Body of pancreas (tissue), 4 donors: ENCODE measurements at regions not wholly inside any gene's neighbourhood (a gene's known extent, or its start where the extent isn't known, plus 50 kb on each side); places are given as distances from the start of the nearest gene placed in this dataset.
A peak's percentile ranks its signal among the peaks of the same experiment; 100 is the strongest.

Experiments used
- ATAC-seq: fragments of 150-250 bp; one replicate; pipeline ENCODE4 v1.9.1; 2016
- DNase-seq, 4 donors: peaks; one replicate each; pipeline ENCODE4 v3.0.0-alpha.2; 2019
- H3K27ac ChIP-seq, 4 donors: fragments of 200-600 bp; sonication (generic); 1 replicate in 3 of 4; 2 replicates in 1 of 4; pipeline versions ENCODE4 v1.5.1 to v1.6.1; 2016 to 2019; ENCODE audit warnings: mild to moderate bottlenecking in 1 of 4, mixed read lengths in 1 of 4, moderate library complexity in 1 of 4
- H3K27me3 ChIP-seq, 2 donors: fragments of 200-600 bp; sonication (generic); one replicate each; pipeline ENCODE4 v1.6.0; 2016; ENCODE audit warnings: mild to moderate bottlenecking in 1 of 2
- H3K36me3 ChIP-seq, 2 donors: fragments of 200-600 bp; sonication (generic); replicated peaks in 1 of 2; 2 replicates each; pipeline ENCODE4 v1.5.1; 2016; ENCODE audit warnings: low read depth in 2 of 2; ENCODE audit not compliant: insufficient read depth in 1 of 2
- H3K4me1 ChIP-seq: fragments of 200-600 bp; sonication (generic); one replicate; pipeline ENCODE4 v1.6.0; 2016
- H3K4me3 ChIP-seq, 2 donors: fragments of 200-600 bp; sonication (generic); 1 replicate in 1 of 2; 2 replicates in 1 of 2; pipeline ENCODE4 v1.5.1; 2016 to 2019
- H3K9me3 ChIP-seq, 3 donors: fragments of 200-600 bp; sonication (generic); 1 replicate in 2 of 3; 2 replicates in 1 of 3; pipeline ENCODE4 v1.5.1; 2016
- CTCF ChIP-seq, 7 experiments: fragments of 450-650 bp in 4 of 7; fragments of 200-600 bp in 3 of 7; sonication (generic) in 3 of 7; IDR thresholded peaks; one replicate each; pipeline ENCODE4 v1.5.1; 2016 to 2019; ENCODE audit warnings: antibody characterized with exemption in 7 of 7
- POLR2A ChIP-seq, 3 donors: fragments of 450-650 bp; IDR thresholded peaks; one replicate each; pipeline ENCODE4 v1.6.1; 2016; ENCODE audit warnings: antibody characterized with exemption in 3 of 3, mild to moderate bottlenecking in 2 of 3
- WGBS, 2 donors: methylation state at CpG; one replicate each; pipeline ENCODE4 v1.1.5; 2017; 5-methylcytosine and 5-hydroxymethylcytosine counted together
- intact Hi-C: fragments of 100-400 bp; cut with DNase I; formaldehyde crosslinking; loops from one replicate; pipeline ENCODE4 v1.15.1; 2023

DNA sequence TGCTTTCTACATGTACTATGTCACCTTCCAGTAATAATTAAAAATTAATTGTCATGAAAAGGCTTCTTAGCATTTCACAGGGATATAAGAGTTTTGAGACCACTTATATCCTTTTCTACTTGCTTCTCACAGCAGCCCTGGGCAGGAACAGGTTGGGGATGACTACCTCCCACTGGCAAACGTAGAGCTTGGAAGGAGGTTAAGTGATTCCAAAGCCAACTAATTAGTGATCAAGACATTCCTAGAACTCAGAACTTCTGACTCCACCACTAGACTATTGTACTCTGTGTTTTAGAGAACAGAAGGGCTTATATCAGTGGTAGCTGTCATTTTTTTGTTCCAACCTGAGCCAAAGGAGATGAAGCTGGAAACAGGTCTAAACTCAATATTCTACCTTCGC, 364.5 kb upstream of the BOD1L1 start:
- Histone ChIP-seq H3K9me3 (no peaks in the 10 kb centered on the region), H3K4me1 (peaks cover 50% of the 10 kb centered on the region), H3K27ac (peak overlapping the region in 2 of 4 donors; percentile 42 to 79), H3K27me3 (no peaks in the 10 kb centered on the region), H3K36me3 (no peaks in the 10 kb centered on the region), H3K4me3 (no peak overlapping the region)
- no peak for TF ChIP-seq POLR2A (IDR thresholded peaks at IDR 0.05)
- no peak for TF ChIP-seq CTCF (IDR thresholded peaks at IDR 0.05)
- no peak for DNase-seq
- 78 to 84% methylated on average over 2 of the region's 2 CpGs for WGBS, 2 donors
- no peak for ATAC-seq
- intact Hi-C loops, result no loop called here

- no peak for TF ChIP-seq POLR2A (IDR thresholded peaks at IDR 0.05)
- no peak for TF ChIP-seq CTCF (IDR thresholded peaks at IDR 0.05)
- ATAC-seq, result no peak
Measured at GRCh38 chr4:13992975-13993520, 365.5 kb upstream of the BOD1L1 start.

GRCh38 chr4:13994016-13994415, 366.5 kb upstream of the BOD1L1 start:
- TF ChIP-seq CTCF (IDR thresholded peaks at IDR 0.05) (no peak), POLR2A (IDR thresholded peaks at IDR 0.05) (no peak)
- H3K36me3 ChIP-seq, result no peaks in the 10 kb centered on the region
- ATAC-seq, result no peak
- no peaks in the 10 kb centered on the region for H3K27me3 ChIP-seq
- no peak overlapping the region for H3K4me3 ChIP-seq
- WGBS, 2 donors, result 74 to 86% methylated on average over 2 of the region's 2 CpGs
- intact Hi-C loops, result no loop called here
- DNase-seq, result no peak
- peaks cover 50% of the 10 kb centered on the region for H3K4me1 ChIP-seq
- H3K9me3 ChIP-seq, result no peaks in the 10 kb centered on the region
- no peak overlapping the region for H3K27ac ChIP-seq

More at GRCh38 chr4:13992975-13993520, 365.5 kb upstream of the BOD1L1 start:
- Histone ChIP-seq H3K27ac (no peak overlapping the region), H3K4me1 (peaks cover 50% of the 10 kb centered on the region), H3K27me3 (no peaks in the 10 kb centered on the region), H3K4me3 (no peak overlapping the region), H3K9me3 (no peaks in the 10 kb centered on the region), H3K36me3 (no peaks in the 10 kb centered on the region)
- 34 to 53% methylated on average over 1 of the region's 1 CpG for WGBS, 2 donors
- DNase-seq, result no peak
- intact Hi-C loops, result no loop called here

GRCh38 chr4:13998850-13999445, 371.4 kb upstream of the BOD1L1 start:
- intact Hi-C loops, result no loop called here
- no peak for DNase-seq
- H3K4me3 ChIP-seq, result no peak overlapping the region
- ATAC-seq, result no peak
- no peaks in the 10 kb centered on the region for H3K27me3 ChIP-seq
- H3K4me1 ChIP-seq, result peaks cover 3% of the 10 kb centered on the region
- WGBS, 2 donors, result 53 to 54% methylated on average over 3 of the region's 3 CpGs
- peaks cover 0 to 15% (median 0%) of the 10 kb centered on the region in 3 donors for H3K9me3 ChIP-seq
- H3K36me3 ChIP-seq, result no peaks in the 10 kb centered on the region
- no peak overlapping the region for H3K27ac ChIP-seq
- TF ChIP-seq POLR2A (IDR thresholded peaks at IDR 0.05) (no peak), CTCF (IDR thresholded peaks at IDR 0.05) (no peak)
